ENCODE measurements at regions not wholly inside any gene's neighbourhood (a gene's known extent, or its start where the extent isn't known, plus 50 kb on each side); places are given as distances from the start of the nearest gene placed in this dataset.

- TF ChIP-seq CTCF (IDR thresholded peaks at IDR 0.05), result no peak
- no peak for TF ChIP-seq REST (IDR thresholded peaks at IDR 0.05; ENCODE audit: insufficient read depth in 1 of 2, low read depth in 2 of 2, low read length in 1 of 2)
- no peak for TF ChIP-seq POLR2AphosphoS5 (IDR thresholded peaks at IDR 0.05; ENCODE audit: low read depth, low read length)
- TF ChIP-seq SIN3A (IDR thresholded peaks at IDR 0.05; ENCODE audit: borderline replicate concordance, insufficient read depth, low read depth, low read length), result no peak
- TF ChIP-seq TCF7L2 (IDR thresholded peaks at IDR 0.05; ENCODE audit: low read depth, low read length), result no peak
Observed at GRCh38 chr3:189430166-189430565, 201.0 kb upstream of the TP63 start.
